Activated CD4-positive, alpha-beta T cell treated with anti-CD3 and anti-CD28 coated beads, Interleukin-10, Interleukin-2, amounts not matched to agents 100 ng/mL and 50 ng/mL, durations not matched to agents 16 hours and 8 hours (primary cell): ENCODE measurements at regions not wholly inside any gene's neighbourhood (a gene's known extent, or its start where the extent isn't known, plus 50 kb on each side); places are given as distances from the start of the nearest gene placed in this dataset.

ENCODE experiments used
- DNase-seq: peaks from one replicate; pipeline ENCODE4 v3.0.0-alpha.2; 2020

DNA sequence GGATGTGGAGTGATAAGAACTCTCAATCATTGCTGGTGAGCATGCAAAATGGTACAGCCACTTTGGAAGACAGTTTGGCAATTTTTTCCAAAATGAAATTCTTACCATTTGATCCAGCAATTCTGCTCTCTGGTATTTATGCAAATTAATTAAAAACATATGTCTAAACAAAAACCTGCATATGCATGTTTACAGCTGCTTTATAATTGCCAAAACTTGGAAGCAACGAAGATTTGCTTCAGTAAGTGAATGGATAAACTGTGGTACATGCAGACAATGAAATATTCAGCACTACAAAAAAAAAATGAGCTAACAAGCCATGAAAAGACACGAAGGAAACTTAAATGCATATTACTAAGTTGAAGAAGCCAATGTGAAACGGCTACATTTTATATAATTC lies 55.5 kb upstream of the SMLR1 start:
- DNase-seq, result no peak

- DNase-seq, result no peak
These were observed 53.3 kb upstream of the SMLR1 start for GRCh38 chr6:130773860-130774259.

DNA sequence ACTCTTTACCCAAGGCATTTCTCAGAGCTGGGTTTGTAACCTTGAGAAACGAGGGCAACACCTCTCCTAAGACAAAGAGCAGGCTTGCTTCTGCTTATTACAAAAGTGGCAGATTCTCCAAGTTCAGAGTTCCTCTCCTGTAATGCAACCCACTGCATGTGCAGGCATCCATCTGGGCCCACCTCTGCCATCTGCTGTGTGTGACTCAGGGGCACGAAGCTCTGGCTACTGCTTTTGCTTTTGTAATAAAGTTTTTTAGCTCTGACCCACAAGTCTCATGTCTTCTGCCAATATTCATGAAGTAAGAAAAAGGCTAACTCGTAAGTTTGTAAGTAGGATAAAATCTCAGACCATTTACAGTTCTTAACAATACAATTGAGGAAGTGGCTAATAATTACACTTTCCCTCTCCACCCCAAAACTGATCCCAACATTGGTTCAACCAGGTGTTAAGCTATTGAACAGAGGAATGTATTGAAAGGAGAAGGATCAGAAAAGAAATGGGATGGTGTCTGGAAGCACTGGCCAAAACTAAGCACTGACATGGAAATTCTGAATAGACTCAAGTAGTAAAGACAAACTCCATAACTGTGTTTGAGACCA lies 51.7 kb upstream of the SMLR1 start:
- DNase-seq, result no peak

DNA sequence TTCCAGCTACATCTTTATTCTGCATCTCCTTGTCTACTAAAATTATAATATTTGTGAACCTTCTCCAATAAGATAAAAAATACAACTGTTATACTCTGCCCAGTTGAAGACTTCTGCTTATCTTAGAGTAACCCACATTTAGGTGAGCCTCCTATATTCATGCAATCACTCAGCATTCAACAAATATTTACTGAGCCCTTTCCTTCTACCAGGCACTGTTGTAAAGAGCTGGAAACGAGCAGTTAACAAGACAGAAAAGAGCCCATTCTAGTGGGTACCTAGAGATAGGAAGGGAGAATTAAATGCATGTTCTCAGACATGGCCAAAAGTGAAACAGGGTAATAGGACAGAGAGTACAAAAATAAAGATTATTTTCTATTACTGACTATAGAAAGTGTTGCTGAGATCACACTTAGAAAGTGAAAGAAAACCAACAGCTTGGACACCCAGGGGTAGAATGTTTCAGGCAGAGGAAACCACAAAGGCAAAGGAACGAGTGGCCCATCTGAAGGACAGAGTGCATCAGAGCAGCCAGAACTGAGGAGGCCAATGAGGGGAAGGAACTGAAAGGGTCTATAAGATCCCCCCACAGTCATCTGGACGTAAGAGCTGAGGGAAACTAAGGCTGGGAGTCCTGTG lies 50.8 kb upstream of the SMLR1 start:
- no peak for DNase-seq
